OCI-LY3 (cell line): ENCODE measurements at regions not wholly inside any gene's neighbourhood (a gene's known extent, or its start where the extent isn't known, plus 50 kb on each side); places are given as distances from the start of the nearest gene placed in this dataset.

Source experiments
- H2AFZ ChIP-seq: fragments of 200-600, 300-600 bp; shearing (Covaris generic); 2 replicates; pipeline ENCODE4 v1.6.0; 2014; ENCODE audit warnings: antibody characterized with exemption, low read depth, low read length
- H3K27ac ChIP-seq: fragments of 200-600, 300-600 bp; sonication (generic); 2 replicates; pipeline ENCODE4 v1.5.1; 2014; ENCODE audit warnings: mild to moderate bottlenecking, low read length, moderate library complexity, mixed read lengths
- H3K27me3 ChIP-seq: fragments of 200-600, 300-600 bp; sonication (generic); 2 replicates; pipeline ENCODE4 v1.6.1; 2014; ENCODE audit warnings: low read depth, low read length, mixed read lengths
- H3K36me3 ChIP-seq: fragments of 200-600, 300-600 bp; sonication (generic); replicated peaks from 2 replicates; pipeline ENCODE3; 2014; ENCODE audit warnings: low read depth, low read length, mixed read lengths
- H3K4me1 ChIP-seq: fragments of 300-600, 200-600 bp; sonication (generic); 2 replicates; pipeline ENCODE4 v1.6.1; 2014; ENCODE audit warnings: low read length, mixed read lengths
- H3K4me2 ChIP-seq: fragments of 200-600, 300-600 bp; sonication (generic); 2 replicates; pipeline ENCODE4 v1.6.1; 2014; ENCODE audit warnings: low read length, mixed read lengths
- H3K4me3 ChIP-seq: fragments of 300-600, 200-600 bp; sonication (generic); 2 replicates; pipeline ENCODE4 v1.5.1; 2014; ENCODE audit warnings: antibody characterized with exemption, mild to moderate bottlenecking, low read length, moderate library complexity
- H3K79me2 ChIP-seq: fragments of 300-600, 200-600 bp; shearing (Covaris generic); 2 replicates; pipeline ENCODE4 v1.6.1; 2014; ENCODE audit warnings: mild to moderate bottlenecking, low read length, mixed read lengths
- H3K9ac ChIP-seq: fragments of 300-600, 200-600 bp; shearing (Covaris generic); 2 replicates; pipeline ENCODE4 v1.6.0; 2014; ENCODE audit warnings: mild to moderate bottlenecking, low read length, moderate library complexity
- H3K9me3 ChIP-seq: fragments of 200-600, 300-600 bp; shearing (Covaris generic); 2 replicates; pipeline ENCODE4 v1.6.1; 2014; ENCODE audit warnings: low read length, mixed read lengths; ENCODE audit not compliant: insufficient read depth
- H4K20me1 ChIP-seq: fragments of 200-600, 300-600 bp; sonication (generic); 2 replicates; pipeline ENCODE4 v1.6.1; 2016; ENCODE audit warnings: low read length, mixed read lengths; ENCODE audit not compliant: insufficient read depth
- EZH2phosphoT487 ChIP-seq: fragments of 200-600 bp; shearing (Covaris generic); IDR thresholded peaks from 2 replicates; pipeline ENCODE4 v1.6.1; 2018; ENCODE audit warnings: antibody characterized with exemption, mixed run types, low read depth
- TF ChIP-seq, protein P1 (sequence below): fragments of 200-600, 300-600 bp; sonication (generic); IDR thresholded peaks from 2 replicates; pipeline ENCODE4 v1.5.1; 2014; ENCODE audit warnings: antibody characterized with exemption, low read length, low read depth

DNA sequence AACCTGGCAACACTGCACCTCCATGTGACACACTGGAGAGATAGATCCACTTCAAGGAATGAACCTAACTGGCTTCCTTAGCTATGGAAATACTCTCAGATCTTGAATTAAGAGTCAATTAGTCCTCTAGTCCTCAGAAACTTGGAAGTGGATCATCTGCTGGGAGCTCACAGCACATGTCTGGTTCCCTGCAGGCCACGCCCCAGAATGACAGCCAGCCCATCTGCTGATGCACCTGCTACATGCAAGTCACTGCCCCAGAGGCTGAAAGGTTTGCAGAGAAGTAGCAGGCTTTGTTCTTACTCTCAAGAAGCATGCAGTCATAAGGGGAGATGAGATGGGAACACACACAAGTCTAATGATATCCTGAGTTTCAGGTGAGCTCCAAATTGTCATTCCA, 275.9 kb downstream of the SKAP2 start:
- Histone ChIP-seq H3K9me3 (no peaks in the 10 kb centered on the region), H3K27me3 (no peaks in the 10 kb centered on the region), H3K4me1 (peaks cover 52% of the 10 kb centered on the region), H3K4me3 (no peak overlapping the region), H3K79me2 (no peaks in the 10 kb centered on the region), H3K4me2 (peak overlapping the region; percentile 80), H2AFZ (no peak overlapping the region), H4K20me1 (no peaks in the 10 kb centered on the region), H3K36me3 (no peaks in the 10 kb centered on the region), H3K27ac (no peak overlapping the region; the same call in 1 of the 2 replicates), H3K9ac (no peak overlapping the region)
- no peak for TF ChIP-seq EZH2phosphoT487
- TF ChIP-seq, protein P1, sequence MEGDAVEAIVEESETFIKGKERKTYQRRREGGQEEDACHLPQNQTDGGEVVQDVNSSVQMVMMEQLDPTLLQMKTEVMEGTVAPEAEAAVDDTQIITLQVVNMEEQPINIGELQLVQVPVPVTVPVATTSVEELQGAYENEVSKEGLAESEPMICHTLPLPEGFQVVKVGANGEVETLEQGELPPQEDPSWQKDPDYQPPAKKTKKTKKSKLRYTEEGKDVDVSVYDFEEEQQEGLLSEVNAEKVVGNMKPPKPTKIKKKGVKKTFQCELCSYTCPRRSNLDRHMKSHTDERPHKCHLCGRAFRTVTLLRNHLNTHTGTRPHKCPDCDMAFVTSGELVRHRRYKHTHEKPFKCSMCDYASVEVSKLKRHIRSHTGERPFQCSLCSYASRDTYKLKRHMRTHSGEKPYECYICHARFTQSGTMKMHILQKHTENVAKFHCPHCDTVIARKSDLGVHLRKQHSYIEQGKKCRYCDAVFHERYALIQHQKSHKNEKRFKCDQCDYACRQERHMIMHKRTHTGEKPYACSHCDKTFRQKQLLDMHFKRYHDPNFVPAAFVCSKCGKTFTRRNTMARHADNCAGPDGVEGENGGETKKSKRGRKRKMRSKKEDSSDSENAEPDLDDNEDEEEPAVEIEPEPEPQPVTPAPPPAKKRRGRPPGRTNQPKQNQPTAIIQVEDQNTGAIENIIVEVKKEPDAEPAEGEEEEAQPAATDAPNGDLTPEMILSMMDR = no peak

DNA sequence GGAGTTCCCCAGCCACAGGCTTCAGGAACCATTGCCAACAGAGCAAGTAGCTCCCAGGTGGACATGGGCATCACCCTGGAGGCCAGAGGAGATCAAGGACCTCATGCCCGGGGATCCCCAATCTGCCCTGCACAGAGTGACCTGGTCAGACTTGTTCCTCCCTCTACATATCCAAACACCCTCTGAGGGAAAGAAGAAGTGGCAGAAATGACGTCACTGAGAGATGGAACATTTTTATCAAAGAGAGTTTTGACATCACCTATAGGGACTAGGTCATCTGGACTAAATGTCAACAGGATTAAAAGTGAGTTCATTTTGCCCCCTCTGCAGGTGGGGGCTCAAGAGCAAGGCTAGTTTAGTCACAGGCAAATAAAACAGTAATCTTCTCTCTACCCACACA, 273.7 kb downstream of the SKAP2 start:
- H3K9ac ChIP-seq = no peak overlapping the region
- H3K36me3 ChIP-seq = no peaks in the 10 kb centered on the region
- TF ChIP-seq EZH2phosphoT487 = no peak
- TF ChIP-seq, protein P1 = no peak

DNA sequence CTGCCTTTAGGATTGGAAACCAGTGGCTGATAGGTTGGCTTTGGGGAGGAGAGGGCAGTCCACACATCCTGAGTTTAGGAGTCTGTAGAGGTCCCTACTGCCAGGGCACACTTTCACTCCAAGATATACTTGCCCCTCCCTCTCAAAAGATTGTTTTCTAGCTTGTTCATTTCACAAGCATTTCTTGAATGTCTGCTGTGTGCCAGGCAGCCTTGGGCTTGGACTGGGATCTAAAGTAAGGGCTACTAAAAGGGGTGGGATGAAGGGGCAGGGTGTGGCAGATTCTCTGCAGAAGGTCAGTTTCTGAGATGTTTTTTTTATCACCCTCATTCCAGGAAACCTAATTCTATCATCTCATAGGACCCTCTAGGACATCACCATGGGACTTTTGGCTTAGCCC, 272.4 kb downstream of the SKAP2 start:
- H3K9ac ChIP-seq = no peak overlapping the region
- no peak overlapping the region for H3K27ac ChIP-seq
- H3K4me2 ChIP-seq = no peak overlapping the region
- H4K20me1 ChIP-seq = no peaks in the 10 kb centered on the region
- no peak for TF ChIP-seq EZH2phosphoT487
- TF ChIP-seq, protein P1 = no peak
- no peaks in the 10 kb centered on the region for H3K9me3 ChIP-seq
- H2AFZ ChIP-seq = no peak overlapping the region
- no peaks in the 10 kb centered on the region for H3K79me2 ChIP-seq
- no peak overlapping the region for H3K4me3 ChIP-seq
- peaks cover 45% of the 10 kb centered on the region for H3K4me1 ChIP-seq
- H3K27me3 ChIP-seq = no peaks in the 10 kb centered on the region
- no peaks in the 10 kb centered on the region for H3K36me3 ChIP-seq

More for the DNA sequence above, 273.7 kb downstream of the SKAP2 start:
- no peaks in the 10 kb centered on the region for H3K9me3 ChIP-seq
- peaks cover 52% of the 10 kb centered on the region for H3K4me1 ChIP-seq
- H3K4me2 ChIP-seq = no peak overlapping the region
- H3K4me3 ChIP-seq = no peak overlapping the region
- H3K79me2 ChIP-seq = no peaks in the 10 kb centered on the region
- no peaks in the 10 kb centered on the region for H3K27me3 ChIP-seq
- H4K20me1 ChIP-seq = no peaks in the 10 kb centered on the region
- no peak overlapping the region for H3K27ac ChIP-seq
- no peak overlapping the region for H2AFZ ChIP-seq

DNA sequence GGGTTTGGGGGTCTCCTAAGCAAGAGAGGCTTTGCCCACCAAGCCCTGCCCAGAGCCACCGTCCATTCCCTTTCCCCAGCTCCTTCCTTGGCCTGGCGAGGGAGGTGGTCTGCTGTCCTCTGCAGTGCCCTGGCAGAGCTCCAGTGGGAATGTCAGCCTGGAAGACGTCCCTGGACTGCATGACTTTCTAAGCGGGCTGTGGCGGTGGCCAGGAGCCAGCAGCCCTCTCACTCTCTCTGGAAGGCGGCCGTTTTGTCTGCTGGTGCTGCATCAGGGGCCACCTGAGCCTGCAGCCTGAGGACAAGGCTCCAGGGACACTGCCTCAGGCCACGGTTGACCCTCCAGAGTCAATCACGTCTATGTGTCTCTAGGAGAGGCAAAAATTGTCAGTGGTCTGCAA, 271.0 kb downstream of the SKAP2 start:
- TF ChIP-seq EZH2phosphoT487 = no peak
- TF ChIP-seq, protein P1 = no peak
- Histone ChIP-seq H3K27ac (no peak overlapping the region), H4K20me1 (no peaks in the 10 kb centered on the region), H3K4me1 (peaks cover 31% of the 10 kb centered on the region), H3K4me2 (no peak overlapping the region), H3K4me3 (no peak overlapping the region), H2AFZ (no peak overlapping the region), H3K27me3 (no peaks in the 10 kb centered on the region), H3K9me3 (no peaks in the 10 kb centered on the region), H3K9ac (no peak overlapping the region), H3K79me2 (no peaks in the 10 kb centered on the region), H3K36me3 (no peaks in the 10 kb centered on the region)
